Osteoblast (primary cell): ENCODE measurements at regions not wholly inside any gene's neighbourhood (a gene's known extent, or its start where the extent isn't known, plus 50 kb on each side); places are given as distances from the start of the nearest gene placed in this dataset.

Experiments
- DNase-seq: peaks from one replicate; pipeline ENCODE4 v3.0.0; 2011; ENCODE audit warnings: low spot score, mixed read lengths; ENCODE audit not compliant: insufficient read length; ENCODE audit errors: missing footprints
- H2AFZ ChIP-seq: 2 replicates; pipeline ENCODE4 v1.6.0; 2011; ENCODE audit warnings: mild to moderate bottlenecking, low read length
- H3K27ac ChIP-seq: 2 replicates; pipeline ENCODE4 v1.5.1; 2011; ENCODE audit warnings: mild to moderate bottlenecking, low read depth, low read length, moderate library complexity
- H3K27me3 ChIP-seq: 2 replicates; pipeline ENCODE4 v1.6.0; 2012; ENCODE audit warnings: mild to moderate bottlenecking, control low read depth, inconsistent platforms, low read length, moderate library complexity; ENCODE audit not compliant: insufficient read depth
- H3K36me3 ChIP-seq: 2 replicates; pipeline ENCODE4 v1.5.1; 2011; ENCODE audit warnings: mild to moderate bottlenecking, low read length, control low read depth, moderate library complexity; ENCODE audit not compliant: insufficient read depth
- H3K4me1 ChIP-seq: 2 replicates; pipeline ENCODE4 v1.5.1; 2011; ENCODE audit warnings: mild to moderate bottlenecking, low read length, control low read depth, moderate library complexity; ENCODE audit not compliant: insufficient read depth
- H3K4me2 ChIP-seq: 2 replicates; pipeline ENCODE4 v1.6.0; 2011; ENCODE audit warnings: mild to moderate bottlenecking, low read length; ENCODE audit not compliant: insufficient read depth
- H3K4me3 ChIP-seq: fragments of 200-600 bp; sonication (generic); 3 replicates; pipeline ENCODE4 v1.5.1; 2012; ENCODE audit warnings: mild to moderate bottlenecking, low read length, inconsistent platforms; ENCODE audit not compliant: insufficient read depth
- H3K79me2 ChIP-seq: 2 replicates; pipeline ENCODE4 v1.6.0; 2012; ENCODE audit warnings: mild to moderate bottlenecking, low read length, control low read depth, inconsistent platforms; ENCODE audit not compliant: insufficient read depth
- H3K9me3 ChIP-seq: 2 replicates; pipeline ENCODE4 v1.5.1; 2011; ENCODE audit warnings: low read depth, low read length, control low read depth
- H4K20me1 ChIP-seq: 2 replicates; pipeline ENCODE4 v1.6.0; 2012; ENCODE audit warnings: mild to moderate bottlenecking, low read length, control low read depth; ENCODE audit not compliant: insufficient read depth
- CTCF ChIP-seq: IDR thresholded peaks from 2 replicates; pipeline ENCODE4 v1.5.1; 2011; ENCODE audit warnings: mild to moderate bottlenecking, low read depth, low read length, moderate library complexity; ENCODE audit errors: extremely low read depth

- no peak overlapping the region for H3K4me3 ChIP-seq
- no peak for TF ChIP-seq CTCF
- H3K36me3 ChIP-seq: no peaks in the 10 kb centered on the region
- no peak for DNase-seq
- no peaks in the 10 kb centered on the region for H3K79me2 ChIP-seq
- no peaks in the 10 kb centered on the region for H4K20me1 ChIP-seq
- H3K4me2 ChIP-seq: peak overlapping the region; percentile 23
- H3K27me3 ChIP-seq: no peaks in the 10 kb centered on the region
- H3K9me3 ChIP-seq: no peaks in the 10 kb centered on the region
- peak overlapping the region; percentile 56 for H2AFZ ChIP-seq
- peaks cover 14% of the 10 kb centered on the region for H3K4me1 ChIP-seq
- no peak overlapping the region for H3K27ac ChIP-seq
These were observed 116.8 kb upstream of the PAM start for GRCh38 chr5:102638316-102638715.

DNA sequence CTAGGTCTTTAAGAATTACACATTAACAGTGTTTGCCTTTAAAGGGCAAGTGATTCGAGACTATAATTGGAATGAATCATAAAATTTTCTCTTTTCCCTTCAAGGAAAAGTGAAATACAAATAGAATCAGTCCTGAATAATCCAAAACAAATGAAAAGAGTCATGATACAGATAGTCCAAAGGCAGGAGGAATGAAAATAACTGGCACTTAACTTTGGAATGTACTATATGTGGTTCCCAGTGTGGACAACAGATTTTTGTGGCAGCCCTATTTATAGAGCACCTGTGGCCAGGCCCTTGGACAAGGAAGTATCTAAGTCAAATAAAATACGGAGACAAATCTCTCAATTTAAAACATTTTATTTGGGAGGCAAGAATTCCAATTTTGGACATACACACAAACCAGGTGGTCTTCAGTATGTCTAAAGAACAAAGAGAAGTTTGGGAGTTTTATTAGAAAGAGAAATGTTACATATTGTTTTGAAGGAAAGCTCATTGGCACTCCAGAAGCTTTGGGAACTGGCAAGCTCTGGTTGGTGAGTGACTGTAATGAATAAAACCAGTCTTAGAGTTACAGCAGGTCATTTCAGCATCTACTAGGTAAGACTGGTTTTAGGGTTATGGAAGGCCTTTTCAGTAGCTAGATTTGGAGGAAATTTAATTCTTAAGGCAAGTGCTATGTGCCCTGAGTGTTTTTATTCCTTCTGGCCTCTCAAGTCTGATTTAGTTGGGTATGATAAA is 116.0 kb upstream of the PAM start:
- Histone ChIP-seq H3K4me2 (peak overlapping the region; percentile 23), H3K79me2 (no peaks in the 10 kb centered on the region), H3K4me3 (no peak overlapping the region), H2AFZ (peak overlapping the region; percentile 56), H3K4me1 (peaks cover 14% of the 10 kb centered on the region), H3K9me3 (no peaks in the 10 kb centered on the region), H3K36me3 (no peaks in the 10 kb centered on the region), H3K27me3 (no peaks in the 10 kb centered on the region), H3K27ac (peak overlapping the region; percentile 32), H4K20me1 (no peaks in the 10 kb centered on the region)
- no peak for DNase-seq
- TF ChIP-seq CTCF: no peak

DNA sequence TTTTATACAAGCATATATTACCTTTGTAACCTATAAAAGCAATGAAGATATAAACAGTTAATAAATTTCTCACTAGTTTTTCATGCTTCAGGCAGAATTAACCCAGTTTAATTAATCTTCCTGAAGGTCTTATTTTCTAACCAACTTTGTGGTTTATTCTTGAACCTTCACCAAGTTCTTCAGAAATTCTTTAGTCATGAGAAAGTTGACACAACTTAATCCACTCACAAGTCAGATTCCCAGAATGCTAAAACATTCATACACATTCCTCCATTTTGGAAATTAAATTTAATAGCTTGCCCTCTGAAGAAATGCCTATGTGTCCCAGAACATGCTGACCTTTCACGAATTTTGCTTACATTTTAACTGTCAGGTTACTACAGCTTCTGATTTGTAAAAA is 105.4 kb upstream of the PAM start:
- no peak overlapping the region for H3K4me2 ChIP-seq
- no peak overlapping the region for H3K27ac ChIP-seq
- no peaks in the 10 kb centered on the region for H3K27me3 ChIP-seq
- H3K36me3 ChIP-seq: no peaks in the 10 kb centered on the region
- peaks cover 8% of the 10 kb centered on the region for H3K4me1 ChIP-seq
- DNase-seq: no peak
- H3K79me2 ChIP-seq: no peaks in the 10 kb centered on the region
- no peak overlapping the region for H3K4me3 ChIP-seq
- TF ChIP-seq CTCF: no peak
- H4K20me1 ChIP-seq: no peaks in the 10 kb centered on the region
- no peaks in the 10 kb centered on the region for H3K9me3 ChIP-seq
- H2AFZ ChIP-seq: peak overlapping the region; percentile 20

- DNase-seq: no peak
- TF ChIP-seq CTCF: no peak
These were observed 103.6 kb upstream of the PAM start for GRCh38 chr5:102651466-102651865.

More at GRCh38 chr5:102651466-102651865, 103.6 kb upstream of the PAM start:
- H3K4me1 ChIP-seq: peaks cover 8% of the 10 kb centered on the region
- no peak overlapping the region for H3K4me3 ChIP-seq
- no peak overlapping the region for H2AFZ ChIP-seq
- H3K4me2 ChIP-seq: no peak overlapping the region
- no peaks in the 10 kb centered on the region for H3K79me2 ChIP-seq
- H3K27me3 ChIP-seq: no peaks in the 10 kb centered on the region
- H3K27ac ChIP-seq: no peak overlapping the region
- H3K9me3 ChIP-seq: no peaks in the 10 kb centered on the region
- H3K36me3 ChIP-seq: no peaks in the 10 kb centered on the region
- no peaks in the 10 kb centered on the region for H4K20me1 ChIP-seq
